ENCODE measurements at regions not wholly inside any gene's neighbourhood (a gene's known extent, or its start where the extent isn't known, plus 50 kb on each side); places are given as distances from the start of the nearest gene placed in this dataset.

DNA sequence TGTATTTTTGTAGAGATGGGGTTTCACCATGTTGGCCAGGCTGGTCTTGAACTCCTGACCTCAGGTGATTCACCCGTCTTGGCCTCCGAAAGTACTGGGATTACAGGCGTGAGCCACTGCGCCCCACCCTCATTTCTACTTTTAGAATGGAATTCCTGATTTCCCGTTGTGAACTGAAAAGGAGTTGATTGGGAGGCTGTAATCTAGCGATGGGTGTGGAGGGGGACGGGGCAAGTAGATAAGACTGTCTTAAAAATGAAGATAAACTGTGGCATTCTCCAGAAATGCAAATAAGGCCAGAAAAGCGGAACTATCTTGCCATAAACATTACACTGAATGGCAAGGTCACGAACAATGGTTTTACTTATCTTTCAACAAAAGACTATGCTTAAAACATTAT lies 135.4 kb downstream of the TRIB2 start:
- CTCF ChIA-PET = interaction anchor here (0.6 kb wide), 1 partner anchor 64 kb away, joined by 3 read pairs; no protein-coding TSS in a partner anchor
- no peak for DNase-seq (ENCODE audit: low spot score)
- H3K27ac ChIP-seq = no peak overlapping the region
- POLR2A ChIA-PET (ENCODE audit: low non-redundant PET) = no interaction called here
- TF ChIP-seq, protein P1, sequence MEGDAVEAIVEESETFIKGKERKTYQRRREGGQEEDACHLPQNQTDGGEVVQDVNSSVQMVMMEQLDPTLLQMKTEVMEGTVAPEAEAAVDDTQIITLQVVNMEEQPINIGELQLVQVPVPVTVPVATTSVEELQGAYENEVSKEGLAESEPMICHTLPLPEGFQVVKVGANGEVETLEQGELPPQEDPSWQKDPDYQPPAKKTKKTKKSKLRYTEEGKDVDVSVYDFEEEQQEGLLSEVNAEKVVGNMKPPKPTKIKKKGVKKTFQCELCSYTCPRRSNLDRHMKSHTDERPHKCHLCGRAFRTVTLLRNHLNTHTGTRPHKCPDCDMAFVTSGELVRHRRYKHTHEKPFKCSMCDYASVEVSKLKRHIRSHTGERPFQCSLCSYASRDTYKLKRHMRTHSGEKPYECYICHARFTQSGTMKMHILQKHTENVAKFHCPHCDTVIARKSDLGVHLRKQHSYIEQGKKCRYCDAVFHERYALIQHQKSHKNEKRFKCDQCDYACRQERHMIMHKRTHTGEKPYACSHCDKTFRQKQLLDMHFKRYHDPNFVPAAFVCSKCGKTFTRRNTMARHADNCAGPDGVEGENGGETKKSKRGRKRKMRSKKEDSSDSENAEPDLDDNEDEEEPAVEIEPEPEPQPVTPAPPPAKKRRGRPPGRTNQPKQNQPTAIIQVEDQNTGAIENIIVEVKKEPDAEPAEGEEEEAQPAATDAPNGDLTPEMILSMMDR (conservative IDR thresholded peaks at IDR 0.05; ENCODE audit: low read depth) = no peak

DNA sequence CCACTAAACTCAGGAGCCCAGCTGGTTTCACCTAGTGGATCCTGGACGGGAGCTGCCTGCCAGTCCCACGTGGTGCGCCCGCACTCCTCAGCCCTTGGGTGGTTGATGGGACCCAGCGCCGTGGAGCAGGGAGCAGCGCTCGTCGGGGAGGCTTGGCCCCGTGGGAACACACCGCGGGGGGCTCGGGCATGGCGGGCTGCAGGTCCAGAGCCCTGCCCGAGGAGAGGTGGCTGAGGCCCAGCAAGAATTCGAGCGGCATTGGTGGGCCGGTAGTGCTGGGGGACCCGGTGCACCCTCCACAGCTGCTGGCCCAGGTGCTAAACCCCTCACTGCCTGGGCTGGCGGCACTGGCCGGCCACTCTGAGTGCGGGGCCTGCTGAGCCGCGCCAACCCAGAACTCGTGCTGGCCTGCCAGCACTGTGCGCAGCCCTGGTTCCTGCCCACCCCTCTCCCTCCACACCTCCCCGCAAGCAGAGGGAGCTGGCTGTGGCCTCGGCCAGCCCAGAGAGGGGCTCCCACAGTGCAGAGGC lies 137.3 kb downstream of the TRIB2 start:
- no peak for DNase-seq (ENCODE audit: low spot score)
- no peak overlapping the region for H3K27ac ChIP-seq
- ChIA-PET CTCF (no interaction called here), POLR2A (ENCODE audit: low non-redundant PET) (no interaction called here)
- TF ChIP-seq, protein P1 (conservative IDR thresholded peaks at IDR 0.05; ENCODE audit: low read depth) = no peak

DNA sequence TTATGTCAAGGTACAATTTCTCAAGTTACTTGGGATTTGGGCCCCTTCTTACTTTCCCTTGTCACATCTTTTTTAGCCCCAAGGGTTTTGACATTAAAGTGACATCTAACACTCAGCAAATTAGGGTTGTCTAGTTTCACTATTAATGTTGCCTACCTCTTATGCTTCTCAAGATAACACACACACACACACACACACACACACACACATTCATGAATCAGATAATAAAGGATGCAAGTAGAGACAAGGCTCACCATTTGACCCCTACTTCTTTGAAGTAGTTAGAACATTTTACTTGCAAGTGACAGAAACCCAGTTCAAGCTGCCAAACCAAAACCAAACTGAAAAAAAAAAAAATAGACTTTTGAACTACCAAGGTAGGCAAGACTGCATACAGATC lies 138.8 kb downstream of the TRIB2 start:
- no peak overlapping the region for H3K27ac ChIP-seq
- ChIA-PET CTCF (interaction anchor here (0.6 kb wide), 2 partner anchors 652 to 1155 kb away, joined by 3 to 4 read pairs; no protein-coding TSS in a partner anchor), POLR2A (ENCODE audit: low non-redundant PET) (no interaction called here)
- no peak for DNase-seq (ENCODE audit: low spot score)
- TF ChIP-seq, protein P1 (conservative IDR thresholded peaks at IDR 0.05; ENCODE audit: low read depth) = no peak

DNA sequence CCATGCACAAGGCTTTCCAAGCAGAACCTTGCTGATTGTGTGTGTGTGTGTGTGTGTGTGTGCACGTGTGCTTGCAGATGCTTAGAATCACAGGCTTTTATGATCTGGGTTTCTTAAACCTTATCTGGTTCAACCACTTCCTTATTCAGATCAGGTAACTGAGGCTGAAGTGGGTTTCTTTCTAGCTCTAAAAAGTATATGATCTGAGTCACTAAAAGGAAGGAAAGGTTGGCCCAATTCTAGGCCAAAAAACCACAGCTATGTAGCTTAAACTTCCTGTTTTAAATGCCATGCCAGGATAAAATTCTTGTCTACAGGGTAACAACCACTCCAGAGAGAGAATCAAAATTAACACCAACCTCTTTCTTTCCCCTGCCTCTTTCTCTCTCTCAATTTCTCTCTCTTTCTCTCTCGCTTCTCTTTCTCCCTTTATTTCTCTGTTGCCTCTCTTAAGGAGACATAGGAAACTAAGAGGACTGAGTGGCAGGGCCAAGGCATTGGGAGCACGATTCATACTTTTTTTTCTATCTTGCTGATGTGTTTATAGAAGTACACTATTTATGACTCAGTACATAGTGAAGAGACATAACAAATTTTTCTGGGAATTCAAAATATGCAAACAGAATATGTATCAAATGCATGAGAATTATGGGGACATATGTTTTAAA lies 140.3 kb downstream of the TRIB2 start:
- no peak overlapping the region for H3K27ac ChIP-seq
- POLR2A ChIA-PET (ENCODE audit: low non-redundant PET) = no interaction called here
- CTCF ChIA-PET = interaction anchor here (0.6 kb wide), 1 partner anchor 29 kb away, joined by 3 read pairs; no protein-coding TSS in a partner anchor
- DNase-seq (ENCODE audit: low spot score) = peak; percentile 17
- TF ChIP-seq, protein P1 (conservative IDR thresholded peaks at IDR 0.05; ENCODE audit: low read depth) = no peak

DNA sequence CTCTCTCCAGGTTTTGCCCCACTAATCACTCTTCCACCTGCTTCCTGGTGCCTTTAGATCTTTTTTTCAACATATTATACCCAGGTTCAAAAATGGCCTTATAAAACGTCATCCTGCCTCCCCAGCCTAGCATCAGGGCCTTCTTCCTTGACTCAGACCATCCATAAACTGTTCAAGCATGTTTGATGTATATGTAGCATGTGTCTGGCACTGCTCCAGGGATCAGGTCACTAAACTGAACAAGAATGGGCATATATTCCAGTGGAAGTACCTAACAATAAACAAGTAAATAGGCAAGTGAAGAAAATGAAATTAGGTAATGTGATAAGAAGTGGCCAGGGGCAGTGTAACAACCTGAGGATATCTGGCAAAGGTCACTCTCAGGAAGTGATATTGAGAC lies 141.2 kb downstream of the TRIB2 start:
- ChIA-PET CTCF (no interaction called here), POLR2A (ENCODE audit: low non-redundant PET) (no interaction called here)
- DNase-seq (ENCODE audit: low spot score) = no peak
- H3K27ac ChIP-seq = no peak overlapping the region
- TF ChIP-seq, protein P1 (conservative IDR thresholded peaks at IDR 0.05; ENCODE audit: low read depth) = no peak

DNA sequence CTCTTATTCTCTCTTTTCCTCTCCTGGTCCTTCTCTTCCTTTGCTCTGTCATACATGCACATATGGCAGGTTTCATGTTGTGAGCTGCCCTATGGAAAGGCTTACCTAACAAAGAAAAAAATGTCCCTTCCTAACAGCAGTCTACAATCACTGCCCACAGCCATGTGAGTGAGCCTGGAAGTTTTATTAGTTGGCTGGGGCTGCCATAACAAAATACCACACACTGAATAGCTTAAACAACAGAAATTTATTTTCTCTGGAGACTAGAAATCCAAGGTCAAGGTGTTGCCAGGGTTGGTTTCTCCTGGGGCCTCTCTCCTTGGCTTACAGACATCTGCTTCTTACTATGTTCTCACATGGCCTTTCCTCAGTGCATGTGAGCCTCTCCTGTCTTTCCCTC lies 142.1 kb downstream of the TRIB2 start:
- TF ChIP-seq, protein P1 (conservative IDR thresholded peaks at IDR 0.05; ENCODE audit: low read depth) = no peak
- DNase-seq (ENCODE audit: low spot score) = no peak
- POLR2A ChIA-PET (ENCODE audit: low non-redundant PET) = no interaction called here
- CTCF ChIA-PET = no interaction called here
- H3K27ac ChIP-seq = no peak overlapping the region

All from RWPE1 (cell line).